Mesothelial cell of epicardium (in vitro differentiated cells): ENCODE measurements at regions not wholly inside any gene's neighbourhood (a gene's known extent, or its start where the extent isn't known, plus 50 kb on each side); places are given as distances from the start of the nearest gene placed in this dataset.

ENCODE experiments used
- DNase-seq, 2 experiments: peaks; one replicate each; pipeline ENCODE4 v3.0.0; 2021; ENCODE audit warnings: low spot score in 2 of 2; ENCODE audit not compliant: unreplicated experiment in 2 of 2
- H3K27ac Mint-ChIP-seq: 2 replicates; pipeline ENCODE4 v1.8.0; 2021; ENCODE audit warnings: mixed read lengths
- H3K27me3 Mint-ChIP-seq: 2 replicates; pipeline ENCODE4 v1.8.0; 2021; ENCODE audit warnings: low read depth, mixed read lengths
- H3K36me3 Mint-ChIP-seq: 2 replicates; pipeline ENCODE4 v1.8.0; 2021; ENCODE audit warnings: mixed read lengths
- H3K4me1 Mint-ChIP-seq: 2 replicates; pipeline ENCODE4 v1.8.0; 2021; ENCODE audit warnings: mixed read lengths
- H3K4me3 Mint-ChIP-seq: 2 replicates; pipeline ENCODE4 v1.8.0; 2021; ENCODE audit warnings: mild to moderate bottlenecking, moderate library complexity, mixed read lengths
- H3K9me3 Mint-ChIP-seq: 2 replicates; pipeline ENCODE4 v1.8.0; 2021; ENCODE audit warnings: mixed read lengths
- TF ChIP-seq, protein P1 (sequence below): fragments of 200-600 bp; sonication (generic); IDR thresholded peaks from one replicate; pipeline ENCODE4 v1.5.0; 2021; ENCODE audit warnings: antibody characterized with exemption; ENCODE audit not compliant: unreplicated experiment

DNA sequence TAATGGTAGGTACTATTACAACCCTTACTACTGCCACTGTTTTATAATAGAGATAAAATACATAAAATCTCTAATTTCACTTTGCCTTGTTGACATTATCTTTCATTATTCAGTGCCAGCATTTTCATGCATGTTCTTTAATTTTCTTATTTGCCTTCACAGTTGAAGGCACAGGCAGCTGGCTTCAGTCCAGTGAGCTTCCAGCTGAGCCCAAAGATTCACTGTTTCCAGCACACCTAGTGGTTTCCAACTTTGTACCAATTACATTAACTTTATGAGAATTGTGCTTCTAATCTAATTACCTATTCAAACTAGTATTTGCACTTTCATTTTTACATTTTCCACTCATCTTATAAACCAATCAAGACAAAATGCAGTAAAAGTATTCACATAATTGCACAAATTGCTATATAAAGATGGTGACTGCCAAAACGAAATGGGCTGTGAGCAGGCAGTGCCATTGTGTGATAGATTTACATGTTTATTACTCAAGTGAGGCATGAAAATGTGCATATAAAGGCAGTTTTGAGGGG, 228.3 kb downstream of the MFSD1 start:
- DNase-seq = no peak
- H3K4me3 Mint-ChIP-seq = no peak overlapping the region
- H3K27me3 Mint-ChIP-seq = no peaks in the 10 kb centered on the region
- no peaks in the 10 kb centered on the region for H3K4me1 Mint-ChIP-seq
- peaks cover 16% of the 10 kb centered on the region for H3K9me3 Mint-ChIP-seq
- TF ChIP-seq, protein P1, sequence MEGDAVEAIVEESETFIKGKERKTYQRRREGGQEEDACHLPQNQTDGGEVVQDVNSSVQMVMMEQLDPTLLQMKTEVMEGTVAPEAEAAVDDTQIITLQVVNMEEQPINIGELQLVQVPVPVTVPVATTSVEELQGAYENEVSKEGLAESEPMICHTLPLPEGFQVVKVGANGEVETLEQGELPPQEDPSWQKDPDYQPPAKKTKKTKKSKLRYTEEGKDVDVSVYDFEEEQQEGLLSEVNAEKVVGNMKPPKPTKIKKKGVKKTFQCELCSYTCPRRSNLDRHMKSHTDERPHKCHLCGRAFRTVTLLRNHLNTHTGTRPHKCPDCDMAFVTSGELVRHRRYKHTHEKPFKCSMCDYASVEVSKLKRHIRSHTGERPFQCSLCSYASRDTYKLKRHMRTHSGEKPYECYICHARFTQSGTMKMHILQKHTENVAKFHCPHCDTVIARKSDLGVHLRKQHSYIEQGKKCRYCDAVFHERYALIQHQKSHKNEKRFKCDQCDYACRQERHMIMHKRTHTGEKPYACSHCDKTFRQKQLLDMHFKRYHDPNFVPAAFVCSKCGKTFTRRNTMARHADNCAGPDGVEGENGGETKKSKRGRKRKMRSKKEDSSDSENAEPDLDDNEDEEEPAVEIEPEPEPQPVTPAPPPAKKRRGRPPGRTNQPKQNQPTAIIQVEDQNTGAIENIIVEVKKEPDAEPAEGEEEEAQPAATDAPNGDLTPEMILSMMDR = no peak
- no peaks in the 10 kb centered on the region for H3K36me3 Mint-ChIP-seq
- H3K27ac Mint-ChIP-seq = no peak overlapping the region

DNA sequence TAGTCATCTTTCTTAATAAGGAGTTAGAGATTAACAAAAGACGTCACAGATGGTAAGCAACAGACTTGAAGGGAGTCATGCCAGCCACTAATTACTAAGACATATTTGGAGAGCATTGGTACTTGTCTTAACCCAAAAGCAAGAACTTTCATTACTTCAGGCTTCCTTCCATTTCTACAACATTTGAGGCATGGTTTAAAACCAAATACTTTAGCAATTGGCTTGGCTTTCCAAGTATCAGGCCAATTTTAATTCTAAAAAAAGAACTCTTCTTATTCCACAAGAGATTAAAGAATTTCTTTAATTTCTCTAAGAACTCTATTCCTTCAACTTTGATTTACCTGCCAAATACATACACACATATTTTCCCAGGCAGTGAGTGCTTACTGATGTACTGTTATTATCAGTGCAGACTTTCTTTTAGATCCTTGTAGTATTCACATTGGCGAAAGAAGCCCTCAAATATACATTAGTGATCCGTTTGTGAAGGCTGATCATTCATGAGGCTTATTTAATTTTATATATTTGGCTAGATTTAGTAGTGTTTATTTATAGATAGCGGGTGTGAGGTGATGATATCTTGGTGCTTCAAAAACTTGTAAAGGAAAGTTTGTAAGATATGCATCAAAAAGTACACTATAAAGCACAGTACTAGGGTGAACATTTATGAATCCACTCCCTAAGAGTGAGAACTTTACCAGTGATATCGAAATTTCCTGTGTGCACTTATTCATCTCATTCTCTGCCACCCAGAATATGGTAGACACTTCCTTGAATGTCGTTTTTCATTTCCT, 229.2 kb downstream of the MFSD1 start:
- no peaks in the 10 kb centered on the region for H3K36me3 Mint-ChIP-seq
- peaks cover 12% of the 10 kb centered on the region for H3K9me3 Mint-ChIP-seq
- no peak overlapping the region for H3K27ac Mint-ChIP-seq
- H3K4me1 Mint-ChIP-seq = no peaks in the 10 kb centered on the region
- H3K4me3 Mint-ChIP-seq = no peak overlapping the region
- H3K27me3 Mint-ChIP-seq = no peaks in the 10 kb centered on the region
- TF ChIP-seq, protein P1 = no peak
- no peak for DNase-seq

- Mint-ChIP-seq H3K4me3 (no peak overlapping the region), H3K27ac (no peak overlapping the region), H3K9me3 (peaks cover 12% of the 10 kb centered on the region), H3K27me3 (peaks cover 2% of the 10 kb centered on the region), H3K4me1 (no peaks in the 10 kb centered on the region), H3K36me3 (no peaks in the 10 kb centered on the region)
- TF ChIP-seq, protein P1 = no peak
- no peak for DNase-seq
Measured at GRCh38 chr3:159032311-159032710, 230.5 kb downstream of the MFSD1 start.

DNA sequence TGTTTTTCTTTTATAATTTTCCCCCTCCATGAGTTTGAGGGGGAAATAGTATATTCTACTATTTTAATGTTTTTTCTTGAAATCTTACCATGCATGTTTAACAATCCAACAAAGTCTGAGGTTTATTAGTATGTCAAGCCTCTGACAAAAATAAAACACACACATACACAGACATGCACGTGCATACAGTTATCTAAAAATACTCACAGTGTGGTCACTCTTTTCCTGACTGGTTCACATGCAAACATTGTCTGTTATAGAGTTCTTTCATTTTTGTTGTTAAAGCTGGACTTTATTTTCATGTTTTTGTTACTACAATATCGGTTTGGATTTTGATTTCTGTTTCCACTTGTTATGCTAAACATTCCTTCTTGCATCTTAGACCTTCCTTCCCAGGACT, 236.6 kb downstream of the MFSD1 start:
- no peak overlapping the region for H3K27ac Mint-ChIP-seq

GRCh38 chr3:159039286-159039685, 237.4 kb downstream of the MFSD1 start:
- no peaks in the 10 kb centered on the region for H3K36me3 Mint-ChIP-seq
- H3K27me3 Mint-ChIP-seq = peaks cover 20% of the 10 kb centered on the region
- no peak for DNase-seq
- TF ChIP-seq, protein P1 = no peak
- no peak overlapping the region for H3K27ac Mint-ChIP-seq
- no peaks in the 10 kb centered on the region for H3K4me1 Mint-ChIP-seq
- peaks cover 5% of the 10 kb centered on the region for H3K9me3 Mint-ChIP-seq
- no peak overlapping the region for H3K4me3 Mint-ChIP-seq

More for the DNA sequence above, 236.6 kb downstream of the MFSD1 start:
- DNase-seq = no peak
- Mint-ChIP-seq H3K27me3 (peaks cover 19% of the 10 kb centered on the region), H3K4me1 (no peaks in the 10 kb centered on the region), H3K4me3 (no peak overlapping the region), H3K9me3 (peaks cover 11% of the 10 kb centered on the region), H3K36me3 (no peaks in the 10 kb centered on the region)
- TF ChIP-seq, protein P1 = no peak
